ENCODE measurements at regions not wholly inside any gene's neighbourhood (a gene's known extent, or its start where the extent isn't known, plus 50 kb on each side); places are given as distances from the start of the nearest gene placed in this dataset.
"Not testable (repeated sequence)": the region's sequence is repeated elsewhere in the genome, so short reads cannot be mapped to it uniquely, and the experiment has no call there.

DNA sequence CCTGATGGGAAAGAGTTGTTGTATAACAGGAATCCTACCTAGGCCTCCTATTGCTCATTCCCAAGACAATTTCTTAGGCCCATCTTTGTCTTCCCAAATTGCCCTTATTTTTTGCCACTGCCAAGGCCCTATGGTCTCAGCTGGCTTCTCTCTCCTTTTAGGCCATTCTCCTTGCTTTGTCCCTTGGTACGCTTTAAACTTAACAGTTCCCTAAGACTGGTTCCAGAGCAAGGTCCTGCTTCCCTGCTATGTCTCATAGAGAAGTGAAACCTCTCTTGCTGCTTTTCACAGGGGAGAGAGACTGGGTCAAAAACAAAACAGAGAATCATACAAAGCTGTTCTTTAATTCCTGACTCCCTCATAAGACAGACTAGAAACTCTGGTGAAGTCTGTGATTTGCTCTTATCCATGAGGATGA is 77.1 kb downstream of the XCL2 start:
- peak overlapping the region; percentile 3 for H3K27ac ChIP-seq (ENCODE audit: low read depth, low read length)
- H3K36me3 ChIP-seq (ENCODE audit: control insufficient read depth in 3 of 3, insufficient read depth in 3 of 3, low read length in 3 of 3), result no peaks in the 10 kb centered on the region
- no peak overlapping the region for H3K9ac ChIP-seq (ENCODE audit: low read depth in 1 of 3, low read length in 3 of 3)
- H3K9me3 ChIP-seq (ENCODE audit: control insufficient read depth in 3 of 3, low read length in 3 of 3), result no peaks in the 10 kb centered on the region
- H3K4me3 ChIP-seq (ENCODE audit: low read length in 3 of 3), result no peak overlapping the region
- peaks cover 19 to 40% (median 21%) of the 10 kb centered on the region in 3 donors for H3K4me1 ChIP-seq (ENCODE audit: control insufficient read depth in 3 of 3, insufficient read depth in 3 of 3, low read length in 3 of 3)
- H3K27me3 ChIP-seq (ENCODE audit: control insufficient read depth in 3 of 3, insufficient read depth in 3 of 3, low read length in 3 of 3), result no peaks in the 10 kb centered on the region

DNA sequence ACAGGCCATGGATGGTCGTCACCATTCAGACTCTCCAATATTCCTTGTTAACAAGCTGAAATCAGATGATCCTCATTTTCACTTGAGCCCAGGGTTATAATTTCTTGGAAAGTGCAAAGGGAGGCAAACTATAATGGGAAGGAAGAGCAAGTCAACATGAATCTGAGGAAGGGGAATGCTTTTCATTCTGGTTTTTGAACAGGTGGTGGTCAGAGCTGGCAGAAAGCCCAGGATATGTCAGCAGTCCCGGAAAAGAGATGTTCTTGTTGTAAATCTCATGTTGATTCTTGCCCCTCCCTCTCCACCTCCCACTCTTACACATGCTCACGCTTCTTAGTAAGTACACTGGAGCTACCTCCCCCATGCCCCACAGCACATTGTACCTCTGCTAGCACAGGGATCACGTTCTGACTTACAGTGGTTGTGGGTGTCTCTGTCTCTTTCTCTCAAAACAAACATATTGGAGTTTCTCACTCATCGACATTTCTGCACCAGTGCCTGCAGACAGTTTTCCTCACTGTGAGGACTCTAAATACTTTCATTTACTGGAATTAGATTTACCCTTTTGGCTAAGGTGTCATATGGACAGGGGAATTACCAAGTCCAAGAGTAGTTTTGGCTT is 77.6 kb downstream of the XCL2 start:
- Histone ChIP-seq H3K27me3 (ENCODE audit: control insufficient read depth in 3 of 3, insufficient read depth in 3 of 3, low read length in 3 of 3) (no peaks in the 10 kb centered on the region), H3K9ac (ENCODE audit: low read depth in 1 of 3, low read length in 3 of 3) (no peak overlapping the region), H3K27ac (ENCODE audit: low read depth, low read length) (peak overlapping the region; percentile 3), H3K36me3 (ENCODE audit: control insufficient read depth in 3 of 3, insufficient read depth in 3 of 3, low read length in 3 of 3) (no peaks in the 10 kb centered on the region), H3K4me1 (ENCODE audit: control insufficient read depth in 3 of 3, insufficient read depth in 3 of 3, low read length in 3 of 3) (peaks cover 19 to 40% (median 21%) of the 10 kb centered on the region in 3 donors), H3K4me3 (ENCODE audit: low read length in 3 of 3) (no peak overlapping the region), H3K9me3 (ENCODE audit: control insufficient read depth in 3 of 3, low read length in 3 of 3) (peaks cover 0 to 2% (median 0%) of the 10 kb centered on the region in 3 donors)

DNA sequence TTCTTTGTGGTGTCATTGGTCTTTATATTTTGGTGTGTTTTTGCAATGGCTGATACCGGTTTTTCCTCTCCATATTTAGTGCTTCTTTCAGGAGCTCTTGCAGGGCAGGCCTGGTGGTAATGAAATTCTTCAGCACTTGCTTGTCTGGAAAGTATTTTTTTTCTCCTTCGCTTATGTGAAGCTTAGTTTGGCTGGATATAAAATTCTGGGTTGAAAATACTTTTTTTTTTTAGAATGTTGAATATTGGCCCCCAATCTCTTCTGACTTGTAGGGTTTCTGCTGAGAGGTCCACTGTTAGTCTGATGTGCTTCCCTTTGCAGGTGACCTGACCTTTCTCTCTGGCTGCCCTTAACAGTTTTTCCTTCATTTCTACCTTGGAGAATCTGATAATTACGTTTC is 82.7 kb downstream of the XCL2 start:
- not testable (repeated sequence) for H3K27me3 ChIP-seq (ENCODE audit: control insufficient read depth in 3 of 3, insufficient read depth in 3 of 3, low read length in 3 of 3); H3K4me3 ChIP-seq (ENCODE audit: low read length in 3 of 3); H3K36me3 ChIP-seq (ENCODE audit: control insufficient read depth in 3 of 3, insufficient read depth in 3 of 3, low read length in 3 of 3)

DNA sequence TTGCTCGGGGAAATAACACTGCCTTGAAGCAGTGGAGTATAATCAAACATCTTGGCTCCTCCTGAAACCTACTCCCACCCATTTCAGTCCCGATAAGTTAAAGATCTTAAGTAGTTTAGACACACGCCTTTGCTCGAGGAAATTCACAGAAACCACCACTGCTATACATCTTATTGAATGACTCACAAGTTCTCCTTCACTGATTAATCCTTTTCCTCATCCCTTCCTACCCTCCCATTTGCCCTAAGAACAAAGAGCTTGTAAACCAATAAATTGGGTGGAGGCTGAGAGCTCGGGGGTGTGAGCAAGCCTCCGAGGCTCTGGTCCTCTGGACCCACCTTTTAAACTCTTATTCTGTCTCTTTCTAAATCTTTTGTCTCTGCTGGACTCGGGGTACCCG is 86.5 kb downstream of the XCL2 start:
- not testable (repeated sequence) for H3K27ac ChIP-seq (ENCODE audit: low read depth, low read length); H3K36me3 ChIP-seq (ENCODE audit: control insufficient read depth in 3 of 3, insufficient read depth in 3 of 3, low read length in 3 of 3); H3K27me3 ChIP-seq (ENCODE audit: control insufficient read depth in 3 of 3, insufficient read depth in 3 of 3, low read length in 3 of 3); H3K9ac ChIP-seq (ENCODE audit: low read depth in 1 of 3, low read length in 3 of 3); H3K4me1 ChIP-seq (ENCODE audit: control insufficient read depth in 3 of 3, insufficient read depth in 3 of 3, low read length in 3 of 3); H3K4me3 ChIP-seq (ENCODE audit: low read length in 3 of 3); H3K9me3 ChIP-seq (ENCODE audit: control insufficient read depth in 3 of 3, low read length in 3 of 3)

More for the DNA sequence above, 82.7 kb downstream of the XCL2 start:
- H3K27ac ChIP-seq (ENCODE audit: low read depth, low read length); H3K9ac ChIP-seq (ENCODE audit: low read depth in 1 of 3, low read length in 3 of 3); H3K9me3 ChIP-seq (ENCODE audit: control insufficient read depth in 3 of 3, low read length in 3 of 3); H3K4me1 ChIP-seq (ENCODE audit: control insufficient read depth in 3 of 3, insufficient read depth in 3 of 3, low read length in 3 of 3): not testable (repeated sequence)

GRCh38 chr1:168455764-168456163 is 88.0 kb downstream of the XCL2 start:
- Histone ChIP-seq H3K27me3 (ENCODE audit: control insufficient read depth in 3 of 3, insufficient read depth in 3 of 3, low read length in 3 of 3) (no peaks in the 10 kb centered on the region), H3K27ac (ENCODE audit: low read depth, low read length) (no peak overlapping the region), H3K4me3 (ENCODE audit: low read length in 3 of 3) (no peak overlapping the region), H3K4me1 (ENCODE audit: control insufficient read depth in 3 of 3, insufficient read depth in 3 of 3, low read length in 3 of 3) (no peaks in the 10 kb centered on the region), H3K9ac (ENCODE audit: low read depth in 1 of 3, low read length in 3 of 3) (no peak overlapping the region), H3K36me3 (ENCODE audit: control insufficient read depth in 3 of 3, insufficient read depth in 3 of 3, low read length in 3 of 3) (no peaks in the 10 kb centered on the region), H3K9me3 (ENCODE audit: control insufficient read depth in 3 of 3, low read length in 3 of 3) (peaks cover 0 to 3% (median 0%) of the 10 kb centered on the region in 3 donors)

DNA sequence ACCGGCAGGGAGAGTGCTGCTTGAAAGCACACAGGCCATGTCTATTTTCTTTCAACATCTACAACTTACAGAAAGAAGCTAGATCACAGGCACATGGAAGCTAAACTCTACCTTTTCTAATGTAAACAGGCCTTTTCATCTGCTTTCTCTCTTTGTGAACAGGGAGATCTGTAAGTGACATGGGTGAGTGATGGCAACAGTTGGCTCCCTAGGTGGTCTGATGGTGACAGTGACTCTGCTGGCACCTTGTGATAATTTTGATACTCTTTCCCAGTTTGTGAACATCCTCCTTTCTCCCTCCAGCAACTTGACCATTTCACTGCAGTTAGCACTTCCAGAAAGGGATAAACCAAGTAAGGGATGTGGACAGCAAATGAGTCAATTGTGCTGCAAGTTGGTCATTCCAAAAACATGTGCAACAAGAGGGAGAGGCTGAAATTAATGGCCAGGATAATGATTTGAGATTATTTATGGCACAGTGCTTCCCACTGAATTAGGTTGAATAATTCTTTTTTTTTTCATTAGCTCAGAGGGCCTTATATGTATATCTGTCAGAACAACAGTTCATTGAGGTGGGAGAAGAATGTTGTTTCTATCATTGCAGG is 89.5 kb downstream of the XCL2 start:
- H3K9ac ChIP-seq (ENCODE audit: low read depth in 1 of 3, low read length in 3 of 3), result no peak overlapping the region
- H3K27ac ChIP-seq (ENCODE audit: low read depth, low read length), result no peak overlapping the region
- no peaks in the 10 kb centered on the region for H3K27me3 ChIP-seq (ENCODE audit: control insufficient read depth in 3 of 3, insufficient read depth in 3 of 3, low read length in 3 of 3)
- no peaks in the 10 kb centered on the region for H3K4me1 ChIP-seq (ENCODE audit: control insufficient read depth in 3 of 3, insufficient read depth in 3 of 3, low read length in 3 of 3)
- H3K4me3 ChIP-seq (ENCODE audit: low read length in 3 of 3), result no peak overlapping the region
- H3K36me3 ChIP-seq (ENCODE audit: control insufficient read depth in 3 of 3, insufficient read depth in 3 of 3, low read length in 3 of 3), result no peaks in the 10 kb centered on the region
- H3K9me3 ChIP-seq (ENCODE audit: control insufficient read depth in 3 of 3, low read length in 3 of 3), result peaks cover 0 to 3% (median 0%) of the 10 kb centered on the region in 3 donors

GRCh38 chr1:168453056-168453455 is 90.7 kb downstream of the XCL2 start:
- Histone ChIP-seq H3K27ac (ENCODE audit: low read depth, low read length) (no peak overlapping the region), H3K9ac (ENCODE audit: low read depth in 1 of 3, low read length in 3 of 3) (no peak overlapping the region), H3K36me3 (ENCODE audit: control insufficient read depth in 3 of 3, insufficient read depth in 3 of 3, low read length in 3 of 3) (no peaks in the 10 kb centered on the region), H3K27me3 (ENCODE audit: control insufficient read depth in 3 of 3, insufficient read depth in 3 of 3, low read length in 3 of 3) (no peaks in the 10 kb centered on the region), H3K9me3 (ENCODE audit: control insufficient read depth in 3 of 3, low read length in 3 of 3) (peaks cover 0 to 3% (median 0%) of the 10 kb centered on the region in 3 donors), H3K4me1 (ENCODE audit: control insufficient read depth in 3 of 3, insufficient read depth in 3 of 3, low read length in 3 of 3) (no peaks in the 10 kb centered on the region), H3K4me3 (ENCODE audit: low read length in 3 of 3) (no peak overlapping the region)

- no peak overlapping the region for H3K4me3 ChIP-seq (ENCODE audit: low read length in 3 of 3)
- H3K36me3 ChIP-seq (ENCODE audit: control insufficient read depth in 3 of 3, insufficient read depth in 3 of 3, low read length in 3 of 3), result no peaks in the 10 kb centered on the region
- no peak overlapping the region for H3K9ac ChIP-seq (ENCODE audit: low read depth in 1 of 3, low read length in 3 of 3)
- peaks cover 0 to 3% (median 0%) of the 10 kb centered on the region in 3 donors for H3K9me3 ChIP-seq (ENCODE audit: control insufficient read depth in 3 of 3, low read length in 3 of 3)
- H3K27me3 ChIP-seq (ENCODE audit: control insufficient read depth in 3 of 3, insufficient read depth in 3 of 3, low read length in 3 of 3), result no peaks in the 10 kb centered on the region
- no peak overlapping the region for H3K27ac ChIP-seq (ENCODE audit: low read depth, low read length)
- H3K4me1 ChIP-seq (ENCODE audit: control insufficient read depth in 3 of 3, insufficient read depth in 3 of 3, low read length in 3 of 3), result no peaks in the 10 kb centered on the region
Observed at GRCh38 chr1:168452329-168452728, 91.5 kb downstream of the XCL2 start.

DNA sequence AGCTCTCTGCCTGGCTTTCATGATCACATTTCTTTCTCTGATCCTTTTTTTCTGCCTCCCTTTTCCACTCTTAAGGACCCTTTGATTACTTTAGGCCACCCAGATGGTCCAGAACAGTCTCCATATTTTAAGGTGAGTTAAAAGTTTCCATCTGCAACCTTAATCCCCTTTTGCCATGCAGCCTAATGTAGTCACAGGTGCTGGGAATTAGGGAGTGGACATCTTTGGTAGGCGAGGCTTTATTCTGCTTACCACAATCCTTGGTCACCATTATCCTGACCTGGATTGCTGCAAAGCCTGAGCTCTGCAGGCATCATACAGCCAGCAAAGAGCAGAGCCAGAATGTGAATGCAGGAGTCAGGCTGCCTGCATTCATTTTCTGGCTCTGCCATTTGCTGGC is 95.9 kb downstream of the XCL2 start:
- Histone ChIP-seq H3K4me3 (ENCODE audit: low read length in 3 of 3) (no peak overlapping the region), H3K27me3 (ENCODE audit: control insufficient read depth in 3 of 3, insufficient read depth in 3 of 3, low read length in 3 of 3) (no peaks in the 10 kb centered on the region), H3K36me3 (ENCODE audit: control insufficient read depth in 3 of 3, insufficient read depth in 3 of 3, low read length in 3 of 3) (no peaks in the 10 kb centered on the region), H3K9me3 (ENCODE audit: control insufficient read depth in 3 of 3, low read length in 3 of 3) (peaks cover 0 to 2% (median 0%) of the 10 kb centered on the region in 3 donors), H3K4me1 (ENCODE audit: control insufficient read depth in 3 of 3, insufficient read depth in 3 of 3, low read length in 3 of 3) (no peaks in the 10 kb centered on the region), H3K27ac (ENCODE audit: low read depth, low read length) (no peak overlapping the region), H3K9ac (ENCODE audit: low read depth in 1 of 3, low read length in 3 of 3) (no peak overlapping the region)

DNA sequence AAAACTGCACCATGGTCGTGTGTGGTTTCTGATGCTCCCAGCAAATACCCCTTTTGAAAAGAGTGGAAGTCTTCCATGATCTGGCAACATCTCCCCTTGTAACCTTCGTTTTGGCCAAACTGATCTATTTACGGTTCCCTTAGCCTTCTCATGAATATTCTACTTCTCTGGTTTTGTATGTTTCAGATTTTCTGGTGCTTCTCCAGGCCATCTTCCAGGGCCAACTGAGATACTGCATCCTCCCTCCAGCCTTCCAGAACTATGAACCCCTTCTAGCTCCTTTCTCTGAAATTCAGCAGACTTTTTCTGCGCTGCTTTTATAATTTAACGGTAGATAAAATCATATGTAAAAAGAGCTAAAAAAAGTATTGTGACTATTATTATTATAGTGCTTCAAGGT is 97.7 kb downstream of the XCL2 start:
- no peak overlapping the region for H3K9ac ChIP-seq (ENCODE audit: low read depth in 1 of 3, low read length in 3 of 3)
- H3K36me3 ChIP-seq (ENCODE audit: control insufficient read depth in 3 of 3, insufficient read depth in 3 of 3, low read length in 3 of 3), result no peaks in the 10 kb centered on the region
- no peaks in the 10 kb centered on the region for H3K27me3 ChIP-seq (ENCODE audit: control insufficient read depth in 3 of 3, insufficient read depth in 3 of 3, low read length in 3 of 3)
- H3K4me3 ChIP-seq (ENCODE audit: low read length in 3 of 3), result no peak overlapping the region
- no peak overlapping the region for H3K27ac ChIP-seq (ENCODE audit: low read depth, low read length)
- H3K9me3 ChIP-seq (ENCODE audit: control insufficient read depth in 3 of 3, low read length in 3 of 3), result no peaks in the 10 kb centered on the region
- no peaks in the 10 kb centered on the region for H3K4me1 ChIP-seq (ENCODE audit: control insufficient read depth in 3 of 3, insufficient read depth in 3 of 3, low read length in 3 of 3)
